NCI-H1105 (cell line): ENCODE measurements at regions not wholly inside any gene's neighbourhood (a gene's known extent, or its start where the extent isn't known, plus 50 kb on each side); places are given as distances from the start of the nearest gene placed in this dataset.
"Not testable (repeated sequence)": the region's sequence is repeated elsewhere in the genome, so short reads cannot be mapped to it uniquely, and the experiment has no call there.

Source experiments
- DNase-seq: peaks from one replicate; lab custom pipeline; 2025; lab: John Stamatoyannopoulos, UW

DNA sequence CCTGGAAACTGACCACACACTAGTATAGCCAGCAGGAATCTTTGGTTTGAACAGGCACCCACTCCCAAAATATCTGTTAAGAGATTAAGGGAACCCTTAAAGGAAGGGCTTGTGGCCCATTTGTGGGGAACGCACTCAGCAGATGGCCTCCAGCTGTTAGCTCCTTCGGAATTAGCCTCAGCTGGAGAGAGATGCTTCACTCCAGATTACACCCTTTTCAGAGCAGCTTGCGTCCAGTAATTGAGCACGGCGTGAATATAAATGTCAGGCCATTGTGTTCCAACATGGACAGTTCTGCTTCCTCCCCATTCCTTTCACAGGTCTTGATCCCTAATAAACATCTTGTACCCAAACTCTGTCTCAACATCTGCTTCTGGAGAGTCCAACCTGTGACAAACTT lies 397.8 kb downstream of the SEC23A start:
- DNase-seq, result no peak

DNA sequence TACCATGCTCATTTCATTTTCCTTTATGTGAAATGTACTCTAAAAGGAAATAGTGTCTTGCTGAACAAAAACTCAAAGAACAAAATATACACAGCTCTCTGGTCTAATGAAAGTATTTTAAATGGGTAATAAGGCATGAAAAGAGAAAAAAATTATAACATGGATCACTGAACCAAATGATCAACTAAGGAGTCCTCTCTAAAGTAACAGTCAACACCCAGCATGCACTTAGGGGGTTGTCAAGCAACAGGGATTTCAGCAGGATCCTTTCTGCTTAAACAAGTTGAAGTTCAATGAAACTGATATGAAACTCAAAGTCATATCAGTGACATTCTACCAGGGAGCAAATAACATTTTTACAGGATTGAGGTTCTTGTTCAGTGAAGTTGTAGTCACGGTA lies 398.8 kb downstream of the SEC23A start:
- DNase-seq, result no peak

DNA sequence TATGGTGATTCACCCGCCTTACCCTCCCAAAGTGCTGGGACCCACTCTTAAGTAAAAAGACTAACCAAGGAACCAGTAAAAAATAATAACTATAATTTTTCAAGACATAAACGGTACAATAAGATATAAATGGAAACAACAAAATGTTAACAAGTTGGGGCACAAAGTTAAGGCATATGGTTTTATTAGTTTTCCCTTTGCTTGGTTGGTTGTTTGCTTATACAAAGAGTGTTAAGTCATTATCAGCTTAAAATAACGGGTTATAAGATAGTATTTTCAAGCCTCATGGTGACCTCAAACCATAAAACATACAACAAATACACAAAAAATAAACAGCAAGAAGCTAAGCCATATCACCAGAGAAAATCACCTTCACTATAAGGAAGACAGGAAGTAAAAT lies 406.1 kb downstream of the SEC23A start:
- DNase-seq, result no peak

DNA sequence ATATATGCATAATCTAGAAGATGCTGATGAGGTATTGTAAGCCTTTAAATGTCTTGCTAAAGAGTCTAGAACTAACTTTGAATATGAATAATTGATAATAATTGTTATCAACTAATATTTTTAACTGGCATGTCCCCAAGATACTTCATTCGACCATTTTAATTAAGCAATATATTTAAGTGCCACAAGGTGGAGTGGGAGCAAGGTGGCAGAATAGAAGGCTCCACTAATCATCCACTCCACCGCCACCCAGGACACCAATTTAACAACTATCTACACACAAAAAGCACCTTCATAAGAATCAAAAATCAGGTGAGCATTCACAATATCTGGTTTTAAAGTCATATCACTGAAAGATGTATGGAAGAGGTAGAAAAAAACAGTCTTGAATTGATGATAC lies 409.6 kb downstream of the SEC23A start:
- DNase-seq, result no peak

DNA sequence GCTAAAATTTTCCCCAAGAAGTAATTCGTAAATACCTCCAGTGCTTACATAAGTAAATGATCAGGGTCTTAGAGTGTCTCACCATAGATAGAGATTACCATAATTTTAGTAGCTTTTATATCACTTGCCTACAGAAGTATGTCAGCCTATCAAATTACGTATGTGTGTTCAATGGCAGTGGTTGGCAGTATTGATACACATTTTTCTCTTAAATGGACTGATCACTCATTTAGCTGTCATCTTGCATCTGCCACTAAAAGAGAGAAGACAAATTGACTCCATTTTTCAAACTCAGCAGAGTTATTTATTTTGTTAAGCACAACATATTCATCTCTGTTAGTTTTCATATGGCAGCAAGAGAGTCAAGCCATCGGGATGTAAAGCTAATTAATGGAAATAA lies 413.1 kb upstream of the CLEC14A start:
- DNase-seq, result no peak

DNA sequence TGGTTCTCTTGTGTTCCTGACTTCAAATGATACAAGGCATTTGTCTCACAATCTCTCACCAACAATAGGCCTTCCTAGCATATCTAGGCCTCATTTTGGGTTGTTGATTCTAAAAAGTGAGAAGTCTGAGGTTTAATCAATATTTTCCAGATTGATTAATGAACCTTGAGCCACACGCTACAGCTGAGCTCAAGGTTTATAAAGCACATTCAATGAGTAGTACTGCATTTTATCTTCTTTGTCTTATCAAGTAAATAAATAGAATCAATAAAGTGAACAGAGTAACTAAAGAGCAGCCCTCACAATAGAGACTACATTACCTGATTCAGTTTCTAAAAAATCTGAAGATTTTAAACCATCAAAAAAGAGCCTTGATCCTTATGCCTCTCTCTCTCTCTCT lies 407.5 kb upstream of the CLEC14A start:
- no peak for DNase-seq

DNA sequence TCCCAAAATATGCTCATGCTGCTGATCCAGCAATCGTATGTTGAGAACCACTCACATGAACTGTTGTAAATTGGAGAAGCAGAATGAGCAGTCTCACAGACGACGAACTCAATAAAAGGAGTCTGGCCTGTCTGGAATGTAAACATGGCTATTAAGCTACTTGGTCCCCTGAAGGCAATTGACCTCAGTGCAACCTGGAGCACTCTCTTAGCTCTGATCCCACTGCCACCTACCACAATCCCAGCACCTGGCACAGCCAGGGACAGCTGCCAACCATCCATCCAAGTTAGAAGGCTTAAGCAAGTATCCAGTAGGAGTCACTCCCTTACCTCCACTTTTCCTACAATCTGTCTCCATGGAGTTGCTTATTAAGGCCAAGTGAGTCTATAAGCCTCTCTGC lies 406.9 kb upstream of the CLEC14A start:
- peak; percentile 82 for DNase-seq

DNA sequence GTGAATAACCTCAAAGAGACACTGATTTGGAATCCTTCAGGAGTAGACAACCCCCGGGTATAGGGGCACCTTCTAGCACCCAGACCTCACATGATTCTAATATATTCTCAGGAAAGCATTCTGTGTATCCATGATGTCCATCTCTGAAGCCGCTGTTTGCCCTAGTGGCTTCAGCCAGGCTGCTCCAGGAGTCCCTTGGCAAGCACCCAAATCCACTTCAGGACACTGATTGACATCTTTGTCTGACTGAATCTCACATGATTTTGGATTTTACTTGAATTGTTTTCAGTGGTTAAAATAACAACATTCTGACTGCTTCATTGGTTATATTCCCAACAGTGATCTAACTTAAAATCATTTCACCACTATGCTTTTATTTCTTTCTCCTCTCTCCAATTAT lies 390.5 kb upstream of the CLEC14A start:
- DNase-seq, result peak; percentile 45

DNA sequence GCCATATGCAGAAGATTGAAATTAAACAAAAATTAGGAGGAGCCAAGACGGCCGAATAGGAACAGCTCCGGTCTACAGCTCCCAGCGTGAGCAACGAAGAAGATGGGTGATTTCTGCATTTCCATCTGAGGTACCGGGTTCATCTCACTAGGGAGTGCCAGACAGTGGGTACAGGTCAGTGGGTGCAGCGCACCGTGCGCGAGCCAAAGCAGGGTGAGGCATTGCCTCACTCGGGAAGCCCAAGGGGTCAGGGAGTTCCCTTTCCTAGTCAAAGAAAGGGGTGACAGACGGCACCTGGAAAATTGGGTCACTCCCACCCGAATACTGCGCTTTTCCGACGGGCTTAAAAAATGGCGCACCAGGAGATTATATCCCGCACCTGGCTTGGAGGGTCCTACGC lies 379.0 kb upstream of the CLEC14A start:
- not testable (repeated sequence) for DNase-seq

DNA sequence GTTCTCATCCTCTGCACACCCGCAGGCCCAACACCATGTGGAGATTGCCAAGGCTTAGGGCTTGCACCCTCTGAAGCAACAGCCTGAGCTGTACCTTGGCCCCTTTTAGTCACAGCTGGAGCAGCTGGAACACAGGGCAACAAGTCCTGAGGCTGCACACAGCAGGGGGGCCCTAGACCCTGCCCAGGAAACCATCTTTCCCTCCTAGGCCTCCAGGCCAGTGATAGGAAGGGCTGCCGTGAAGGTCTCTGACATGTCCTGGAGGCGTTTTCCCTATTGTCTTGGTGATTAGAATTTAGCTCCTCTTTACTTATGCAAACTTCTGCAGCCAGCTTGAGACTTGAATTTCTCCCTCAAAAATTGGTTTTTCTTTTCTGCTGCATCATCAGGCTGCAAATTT lies 373.5 kb upstream of the CLEC14A start:
- no peak for DNase-seq

DNA sequence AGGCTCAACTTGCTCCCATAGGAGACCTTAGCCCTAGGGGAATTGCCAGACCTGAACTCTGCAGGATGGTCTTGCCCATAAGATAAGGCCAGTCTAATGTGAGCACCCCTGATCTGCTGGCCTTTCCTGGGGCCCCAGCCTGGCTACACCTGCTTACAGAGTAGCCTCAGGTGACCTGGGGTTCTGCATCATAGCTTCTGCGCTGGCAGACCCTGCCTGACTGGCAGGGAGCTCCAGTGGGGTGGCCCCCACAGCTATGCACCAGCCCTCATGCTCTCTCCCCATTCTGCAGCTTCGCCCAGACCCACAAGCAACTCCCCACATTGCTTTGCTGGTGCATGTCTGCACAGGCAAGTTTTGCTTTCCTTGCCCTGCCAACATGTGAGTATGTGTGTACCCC lies 371.3 kb upstream of the CLEC14A start:
- no peak for DNase-seq

DNA sequence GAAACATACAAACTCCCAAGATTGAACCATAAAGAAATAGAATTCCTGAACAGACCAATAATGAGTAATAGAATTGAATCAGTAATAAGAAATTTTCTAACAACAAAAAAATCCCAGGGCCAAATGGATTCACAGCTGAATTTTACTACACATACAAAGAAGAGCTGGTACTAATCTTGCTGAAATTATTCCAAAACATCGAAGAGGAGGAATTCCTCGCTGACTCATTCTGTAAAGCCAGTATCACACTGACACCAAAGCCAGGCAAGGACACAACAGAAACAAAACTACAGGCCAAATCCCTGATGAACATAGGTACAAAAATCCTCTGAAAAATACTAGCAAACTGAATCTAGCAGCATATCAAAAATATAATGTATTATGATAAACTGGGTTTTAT lies 367.8 kb upstream of the CLEC14A start:
- no peak for DNase-seq

DNA sequence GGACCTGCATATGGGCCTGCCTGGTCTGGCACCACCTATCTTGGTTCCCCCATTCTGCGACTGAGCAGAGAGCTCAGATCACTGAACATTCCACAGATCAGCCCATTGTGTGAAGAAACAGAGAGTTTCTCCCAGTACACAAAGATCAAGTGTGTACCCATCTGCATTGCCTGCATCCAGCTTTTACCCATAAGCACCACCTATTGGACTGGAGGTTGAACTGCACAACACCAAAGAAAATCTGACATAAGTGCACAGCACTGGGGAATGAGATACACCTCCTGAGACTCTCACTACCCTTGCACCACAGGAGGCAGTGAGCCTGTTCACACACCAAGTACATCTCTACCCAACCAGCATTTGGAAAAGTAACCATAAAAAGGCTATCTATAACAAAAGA lies 362.6 kb upstream of the CLEC14A start:
- DNase-seq, result no peak

DNA sequence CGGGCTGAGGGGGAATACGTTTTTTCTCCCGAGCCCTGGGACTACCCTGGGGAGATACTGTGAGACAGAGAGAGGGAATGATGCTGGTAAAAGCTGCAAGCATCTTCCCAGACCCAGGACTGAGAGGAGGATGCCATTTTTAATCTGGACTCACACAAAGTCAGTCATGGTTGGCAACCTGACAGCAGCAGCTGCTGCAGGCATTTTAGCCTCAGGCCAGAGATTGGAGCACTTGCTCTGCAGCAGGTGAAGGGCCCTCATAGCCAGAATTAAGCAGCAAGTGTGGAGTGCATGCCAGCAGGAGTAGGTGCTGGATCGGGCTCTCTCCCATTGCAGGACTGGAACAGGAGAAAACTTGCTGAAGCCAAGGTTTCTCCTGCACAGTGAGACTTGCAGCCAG lies 361.1 kb upstream of the CLEC14A start:
- DNase-seq, result peak; percentile 88

DNA sequence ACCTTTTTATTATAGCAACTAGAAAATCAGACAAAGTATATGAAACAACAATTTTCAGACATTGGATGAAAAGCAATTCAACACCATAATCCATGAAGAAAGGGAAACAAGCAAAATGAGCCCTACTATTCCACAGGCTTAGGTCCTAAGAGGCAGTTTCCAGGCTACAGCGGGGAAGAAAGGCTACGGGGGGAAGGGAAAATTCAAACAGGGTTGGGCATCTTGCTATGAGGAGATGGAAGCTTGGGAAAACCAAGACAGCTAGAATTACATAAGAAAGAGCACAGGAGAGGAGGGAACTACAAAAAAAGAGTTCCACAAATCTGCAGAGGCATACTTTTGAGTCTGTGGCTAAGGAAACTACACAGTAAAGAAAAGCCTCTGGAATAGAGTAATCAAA lies 356.0 kb upstream of the CLEC14A start:
- DNase-seq, result no peak

DNA sequence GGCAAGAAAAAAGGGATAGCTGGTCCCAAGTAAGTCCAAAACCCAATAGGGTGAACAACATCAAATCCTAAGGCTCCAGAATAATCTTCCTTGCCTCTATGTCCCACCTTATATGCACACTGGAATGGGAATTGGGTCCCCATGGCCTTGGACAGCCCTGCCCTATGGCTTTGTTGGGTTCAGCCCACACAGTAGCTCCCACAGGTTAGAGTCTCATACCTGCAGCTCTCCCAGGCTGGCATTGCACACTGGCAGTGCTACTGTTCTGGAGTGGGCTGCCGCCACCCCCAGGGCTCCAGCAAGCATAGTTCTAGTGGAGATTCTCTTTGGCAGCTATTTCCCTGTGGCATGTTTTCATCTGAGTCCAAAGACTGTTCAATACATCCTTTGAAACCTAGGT lies 352.4 kb upstream of the CLEC14A start:
- DNase-seq, result no peak

DNA sequence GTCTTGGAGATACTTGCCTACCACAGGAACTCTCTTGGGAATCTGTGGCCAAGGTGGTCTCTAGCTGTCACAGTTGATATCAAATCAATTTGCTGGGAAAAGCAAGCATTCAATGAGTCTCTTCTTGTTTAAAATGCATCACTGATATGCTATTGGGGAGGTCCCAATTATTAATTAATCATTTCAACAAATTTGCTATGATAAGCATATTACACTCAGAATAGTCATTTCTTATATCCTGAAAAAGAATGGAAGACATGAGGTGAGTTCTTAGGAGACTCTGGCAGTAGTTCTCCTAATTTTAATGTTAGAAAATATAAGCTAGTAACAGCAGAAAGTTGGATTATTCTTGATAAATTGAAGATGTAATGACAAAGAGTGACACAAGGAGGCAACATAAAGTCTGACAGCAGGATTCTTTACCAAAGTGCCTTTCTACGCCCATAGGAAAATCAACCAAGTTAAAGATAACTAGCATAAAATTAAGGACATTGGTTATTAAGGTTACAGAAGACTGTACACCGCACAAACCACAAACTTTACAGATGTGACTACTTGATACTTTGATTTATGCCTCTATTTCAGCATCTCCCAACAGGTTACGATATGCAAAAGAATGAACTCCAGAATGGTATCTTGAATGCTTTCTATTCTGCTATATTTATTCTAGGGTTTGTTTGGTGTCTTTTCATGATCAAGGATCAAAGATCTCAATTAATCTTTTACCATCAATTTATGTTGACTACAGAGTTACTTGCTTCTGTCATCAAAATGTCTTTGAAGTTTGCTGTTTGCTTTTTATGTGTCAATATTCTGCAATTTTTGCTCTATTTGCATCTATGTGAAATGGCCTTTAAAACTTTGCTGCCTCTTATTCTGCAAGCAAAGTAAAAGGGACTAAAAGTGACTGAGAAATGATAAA lies 349.6 kb upstream of the CLEC14A start:
- DNase-seq, result no peak

DNA sequence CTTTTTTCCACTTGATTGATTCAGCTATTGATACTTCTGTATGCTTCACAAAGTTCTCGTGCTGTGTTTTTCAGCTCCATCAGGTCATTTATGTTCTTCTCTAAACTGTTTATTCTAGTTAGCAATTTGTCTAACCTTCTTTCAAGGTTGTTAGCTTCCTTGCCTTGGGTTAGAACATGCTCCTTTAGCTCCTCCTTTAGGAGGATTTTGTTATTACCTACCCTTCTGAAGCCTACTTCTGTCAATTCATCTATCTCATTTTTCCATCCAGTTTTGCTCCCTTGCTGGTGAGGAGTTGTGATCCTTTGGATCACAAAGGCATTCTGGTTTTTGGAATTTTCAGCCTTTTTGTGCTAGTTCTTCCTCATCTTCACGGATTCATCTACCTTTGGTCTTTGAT lies 344.7 kb upstream of the CLEC14A start:
- not testable (repeated sequence) for DNase-seq

DNA sequence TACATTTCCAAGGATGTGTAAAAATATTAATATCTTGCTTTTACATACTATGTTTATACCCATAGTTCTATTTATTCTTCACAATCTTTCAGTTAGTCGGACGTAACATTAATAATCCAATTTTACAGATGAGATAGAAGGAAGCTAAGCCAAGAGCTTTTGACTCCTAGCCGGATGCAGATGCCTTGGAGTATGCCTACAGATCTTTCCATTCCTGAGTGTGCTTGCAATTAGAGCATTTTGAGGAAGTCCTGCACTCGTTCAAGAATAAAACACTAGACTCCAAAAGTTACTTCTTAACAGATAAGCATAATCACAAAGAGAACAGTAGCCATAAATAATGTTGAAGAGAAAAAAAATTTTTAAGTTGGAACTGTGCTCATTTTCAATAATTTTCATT lies 337.6 kb upstream of the CLEC14A start:
- no peak for DNase-seq

DNA sequence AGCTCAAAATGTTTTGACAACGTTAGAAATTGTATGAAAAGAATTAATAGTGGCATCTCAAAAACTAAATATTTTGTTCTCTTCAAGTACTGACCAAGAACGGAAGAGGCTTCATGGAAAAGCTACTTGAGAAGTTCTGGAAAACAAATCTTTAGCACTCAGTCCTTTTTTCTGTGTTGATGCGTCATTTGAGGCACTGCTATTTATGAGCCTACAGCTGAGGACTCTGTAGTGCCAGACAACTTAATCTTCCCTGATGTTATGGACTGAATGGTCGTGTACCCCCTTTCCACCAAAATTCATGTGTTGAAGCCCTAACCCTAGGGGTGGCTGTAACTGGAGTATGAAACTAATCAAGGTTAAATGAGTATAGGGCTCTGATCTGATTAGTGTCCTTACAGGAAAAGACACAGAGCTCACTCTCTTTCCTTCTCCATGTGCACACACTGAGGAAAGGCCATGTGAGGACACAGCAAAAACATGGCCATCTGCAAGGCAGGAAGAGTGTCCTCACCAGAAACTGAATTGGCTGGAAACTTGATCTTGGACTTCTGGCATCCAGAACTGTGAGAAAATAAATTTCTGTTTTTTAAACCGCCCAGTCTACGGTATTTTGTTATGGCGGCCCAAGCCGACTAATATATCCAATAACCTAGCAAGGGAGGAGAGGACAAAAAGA lies 337.0 kb upstream of the CLEC14A start:
- DNase-seq, result no peak

DNA sequence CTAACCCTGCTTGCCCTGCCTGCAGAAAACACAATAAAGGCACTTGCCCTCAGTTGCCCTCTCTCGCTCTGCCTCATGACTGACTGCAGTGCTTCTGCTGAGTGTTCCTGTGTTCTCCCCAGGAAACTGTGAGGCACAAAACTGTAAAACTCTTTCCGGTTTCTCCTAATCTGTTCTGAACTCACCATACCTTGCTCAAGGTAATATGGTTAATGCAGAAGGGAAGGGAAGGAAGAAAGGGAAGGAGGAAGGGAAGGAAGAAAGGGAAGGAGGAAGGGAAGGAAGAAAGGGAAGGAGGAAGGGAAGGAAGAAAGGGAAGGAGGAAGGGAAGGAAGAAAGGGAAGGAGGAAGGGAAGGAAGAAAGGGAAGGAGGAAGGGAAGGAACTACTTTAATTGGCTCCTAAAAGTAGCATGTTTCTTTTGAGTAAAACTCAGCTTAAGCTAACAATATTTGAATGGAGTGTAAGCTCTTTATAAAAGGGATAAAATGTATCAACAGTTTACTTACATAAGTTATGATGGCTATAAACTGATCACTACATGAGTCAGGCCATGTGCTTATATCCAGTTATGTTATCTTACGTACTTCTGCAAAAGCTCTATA lies 334.0 kb upstream of the CLEC14A start:
- DNase-seq, result no peak

DNA sequence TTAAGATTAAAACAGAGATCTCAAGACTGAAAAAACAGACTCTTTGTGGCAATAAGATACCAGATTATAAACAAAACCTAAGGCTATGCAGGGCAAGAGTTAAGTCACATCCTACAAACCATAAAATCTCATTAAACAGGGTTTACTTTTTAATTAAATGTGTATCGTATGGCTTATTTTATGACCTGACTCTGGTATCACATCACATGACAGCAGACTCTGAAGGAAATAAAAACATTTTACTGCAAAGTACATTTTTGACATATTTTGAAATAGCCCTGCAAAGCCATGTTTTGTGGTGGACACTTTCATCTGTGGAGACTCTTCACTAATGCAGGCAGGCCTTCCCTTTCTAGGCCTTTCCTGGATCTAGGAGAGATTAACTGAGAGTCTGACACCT lies 327.6 kb upstream of the CLEC14A start:
- no peak for DNase-seq

DNA sequence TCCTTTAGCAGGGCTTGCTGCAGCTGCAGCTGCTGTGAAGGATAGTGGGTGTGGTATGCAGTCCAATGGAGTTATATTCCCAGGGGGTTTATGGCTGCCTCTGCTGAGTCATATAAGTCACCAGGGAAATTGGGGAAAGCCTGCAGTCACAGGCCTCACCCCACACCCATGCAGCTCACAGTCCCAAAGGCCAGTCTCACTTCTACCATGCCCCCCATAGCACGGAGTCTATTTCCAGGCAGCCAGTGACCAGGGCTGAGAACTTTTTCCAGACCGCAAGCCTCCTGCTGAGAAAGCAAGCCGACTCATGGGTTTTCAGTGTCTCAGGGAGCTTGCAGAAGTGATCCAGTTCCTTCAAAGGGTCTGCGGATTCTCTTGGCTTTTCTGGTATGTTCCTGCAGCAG lies 322.4 kb upstream of the CLEC14A start:
- no peak for DNase-seq
